Osteocyte (in vitro differentiated cells): ENCODE measurements at regions not wholly inside any gene's neighbourhood (a gene's known extent, or its start where the extent isn't known, plus 50 kb on each side); places are given as distances from the start of the nearest gene placed in this dataset.
"Not testable (repeated sequence)": the region's sequence is repeated elsewhere in the genome, so short reads cannot be mapped to it uniquely, and the experiment has no call there.

Experiments used
- DNase-seq: peaks from one replicate; pipeline ENCODE4 v3.0.0; 2021; ENCODE audit warnings: mixed read lengths; ENCODE audit not compliant: unreplicated experiment; ENCODE audit errors: extremely low spot score
- H3K27ac Mint-ChIP-seq: one replicate; pipeline ENCODE4 v1.8.0; 2021; ENCODE audit warnings: mild to moderate bottlenecking, mixed read lengths; ENCODE audit not compliant: unreplicated experiment
- H3K27me3 Mint-ChIP-seq: one replicate; pipeline ENCODE4 v1.8.0; 2021; ENCODE audit warnings: mixed read lengths; ENCODE audit not compliant: unreplicated experiment
- H3K36me3 Mint-ChIP-seq: one replicate; pipeline ENCODE4 v1.8.0; 2021; ENCODE audit warnings: mixed read lengths; ENCODE audit not compliant: unreplicated experiment
- H3K4me1 Mint-ChIP-seq: one replicate; pipeline ENCODE4 v1.8.0; 2021; ENCODE audit warnings: mixed read lengths; ENCODE audit not compliant: unreplicated experiment
- H3K4me3 Mint-ChIP-seq: one replicate; pipeline ENCODE4 v1.8.0; 2021; ENCODE audit warnings: mild to moderate bottlenecking, moderate library complexity, mixed read lengths; ENCODE audit not compliant: unreplicated experiment
- H3K9me3 Mint-ChIP-seq: one replicate; pipeline ENCODE4 v1.8.0; 2021; ENCODE audit warnings: mixed read lengths; ENCODE audit not compliant: unreplicated experiment
- TF ChIP-seq, protein P1 (sequence below): fragments of 200-600 bp; sonication (generic); IDR thresholded peaks from 2 replicates; pipeline ENCODE4 v1.5.0; 2021; ENCODE audit warnings: antibody characterized with exemption, mild to moderate bottlenecking, moderate library complexity

DNA sequence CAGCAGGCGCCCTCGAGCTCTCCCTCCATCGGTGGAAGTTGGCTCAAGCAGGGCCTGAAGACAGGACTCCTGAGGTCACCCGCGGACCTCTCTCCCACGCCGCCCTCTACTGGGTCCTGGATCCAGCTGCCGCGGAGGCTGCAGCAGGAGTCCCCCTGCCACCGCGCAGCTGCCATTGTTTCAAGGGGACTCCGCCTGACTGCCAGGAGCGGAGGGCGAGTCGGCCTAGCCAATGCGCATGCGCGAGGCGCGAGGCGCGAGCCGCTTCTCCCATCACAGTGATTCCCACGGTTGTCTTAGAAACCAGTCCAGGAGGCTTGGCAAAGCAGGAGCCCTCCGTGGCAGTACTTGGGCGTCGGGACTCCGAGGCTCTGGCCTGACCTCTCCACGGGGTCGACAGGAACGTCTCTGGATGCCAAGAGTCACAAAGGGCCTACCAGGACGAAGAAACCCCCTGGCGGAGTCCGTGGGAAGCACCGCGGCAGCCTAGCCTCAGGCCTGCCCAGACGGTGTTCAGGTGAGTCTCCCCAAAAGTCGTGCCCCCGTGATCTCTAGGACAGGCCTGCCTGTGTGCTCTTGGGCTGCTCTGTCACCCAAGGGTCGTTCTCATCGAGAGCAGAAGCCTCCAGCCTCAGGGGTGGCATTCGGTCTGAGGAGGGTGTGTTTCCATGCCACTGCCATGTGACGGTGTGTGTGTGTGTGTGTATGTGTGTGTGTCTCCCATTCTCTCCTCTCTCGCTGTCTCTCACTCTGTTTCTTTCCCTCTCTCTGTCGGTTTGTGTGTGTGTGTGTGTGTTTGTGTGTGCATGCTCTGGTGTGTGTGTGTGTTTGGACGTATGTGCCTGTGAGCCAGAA lies 290.6 kb upstream of the ZNF337 start:
- no peaks in the 10 kb centered on the region for H3K9me3 Mint-ChIP-seq
- H3K4me3 Mint-ChIP-seq = peak overlapping the region; percentile 61
- no peak overlapping the region for H3K27ac Mint-ChIP-seq
- H3K4me1 Mint-ChIP-seq = peaks cover 2% of the 10 kb centered on the region
- H3K36me3 Mint-ChIP-seq = no peaks in the 10 kb centered on the region
- peak; percentile 85 for DNase-seq
- H3K27me3 Mint-ChIP-seq = no peaks in the 10 kb centered on the region
- TF ChIP-seq, protein P1, sequence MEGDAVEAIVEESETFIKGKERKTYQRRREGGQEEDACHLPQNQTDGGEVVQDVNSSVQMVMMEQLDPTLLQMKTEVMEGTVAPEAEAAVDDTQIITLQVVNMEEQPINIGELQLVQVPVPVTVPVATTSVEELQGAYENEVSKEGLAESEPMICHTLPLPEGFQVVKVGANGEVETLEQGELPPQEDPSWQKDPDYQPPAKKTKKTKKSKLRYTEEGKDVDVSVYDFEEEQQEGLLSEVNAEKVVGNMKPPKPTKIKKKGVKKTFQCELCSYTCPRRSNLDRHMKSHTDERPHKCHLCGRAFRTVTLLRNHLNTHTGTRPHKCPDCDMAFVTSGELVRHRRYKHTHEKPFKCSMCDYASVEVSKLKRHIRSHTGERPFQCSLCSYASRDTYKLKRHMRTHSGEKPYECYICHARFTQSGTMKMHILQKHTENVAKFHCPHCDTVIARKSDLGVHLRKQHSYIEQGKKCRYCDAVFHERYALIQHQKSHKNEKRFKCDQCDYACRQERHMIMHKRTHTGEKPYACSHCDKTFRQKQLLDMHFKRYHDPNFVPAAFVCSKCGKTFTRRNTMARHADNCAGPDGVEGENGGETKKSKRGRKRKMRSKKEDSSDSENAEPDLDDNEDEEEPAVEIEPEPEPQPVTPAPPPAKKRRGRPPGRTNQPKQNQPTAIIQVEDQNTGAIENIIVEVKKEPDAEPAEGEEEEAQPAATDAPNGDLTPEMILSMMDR = no peak

DNA sequence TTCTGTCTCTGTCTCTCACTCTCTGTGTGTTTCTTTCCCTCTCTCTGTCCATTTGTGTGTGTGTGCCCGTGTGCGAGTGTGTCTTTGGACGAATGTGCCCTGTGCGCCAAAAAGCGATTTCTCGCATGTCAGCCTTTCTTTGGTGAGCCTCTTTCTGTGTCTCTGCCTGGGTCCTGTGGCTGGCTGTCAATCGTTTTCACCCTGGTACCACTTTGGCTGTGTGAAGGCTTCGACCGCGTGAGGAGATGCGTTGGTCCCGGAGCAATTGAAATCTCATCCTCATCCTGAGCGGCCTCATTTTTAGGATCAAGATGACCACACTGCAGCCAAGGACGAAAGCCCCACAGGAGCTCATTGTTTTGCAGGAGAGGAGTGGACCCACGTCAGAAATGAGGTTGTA lies 288.9 kb upstream of the ZNF337 start:
- Mint-ChIP-seq H3K36me3 (no peaks in the 10 kb centered on the region), H3K4me1 (peaks cover 2% of the 10 kb centered on the region), H3K27me3 (no peaks in the 10 kb centered on the region), H3K4me3 (no peak overlapping the region), H3K9me3 (no peaks in the 10 kb centered on the region), H3K27ac (no peak overlapping the region)
- DNase-seq = no peak
- TF ChIP-seq, protein P1 = no peak

DNA sequence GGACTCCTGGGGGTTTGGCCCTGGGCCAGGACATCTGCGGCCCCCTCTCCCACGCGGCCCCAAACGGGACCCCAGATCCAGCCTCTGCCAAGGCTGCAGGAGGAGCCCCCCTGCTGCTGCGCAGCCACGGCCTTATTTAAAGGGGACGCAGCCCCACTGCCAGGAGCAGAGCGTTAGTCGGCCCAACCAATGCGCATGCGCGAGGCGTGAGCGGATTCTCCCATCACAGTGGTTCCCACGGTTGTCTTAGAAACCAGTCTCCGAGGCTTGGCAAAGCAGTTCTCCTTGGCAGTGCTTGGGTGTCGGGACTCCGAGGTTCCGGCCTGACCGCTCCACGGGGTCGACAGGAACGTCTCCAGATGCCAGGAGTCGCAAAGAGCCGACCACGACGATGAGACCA lies 288.3 kb upstream of the ZNF337 start:
- Mint-ChIP-seq H3K4me1 (peaks cover 2% of the 10 kb centered on the region), H3K27ac (no peak overlapping the region), H3K36me3 (no peaks in the 10 kb centered on the region), H3K4me3 (no peak overlapping the region), H3K9me3 (no peaks in the 10 kb centered on the region), H3K27me3 (no peaks in the 10 kb centered on the region)
- peak; percentile 84 for DNase-seq
- TF ChIP-seq, protein P1 = no peak

DNA sequence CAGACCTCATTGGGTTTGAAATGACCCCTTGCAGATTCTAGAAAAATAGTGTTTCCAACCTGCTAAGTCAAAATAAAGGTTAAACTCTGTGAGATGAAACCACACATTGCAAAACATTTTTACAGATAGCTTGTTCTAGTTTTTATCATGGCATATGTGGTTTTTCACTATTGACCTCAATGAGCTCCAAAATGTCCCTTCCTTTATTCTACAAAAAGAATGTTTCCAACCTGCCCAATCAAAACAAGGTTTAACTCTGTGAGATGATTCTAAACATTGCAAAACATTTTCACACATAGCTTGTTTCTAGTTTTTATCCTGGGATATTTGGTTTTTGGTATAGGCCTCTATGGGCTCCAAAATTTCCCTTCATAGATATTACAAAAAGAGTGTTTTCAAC lies 286.0 kb upstream of the ZNF337 start:
- not testable (repeated sequence) for H3K4me1 Mint-ChIP-seq, H3K9me3 Mint-ChIP-seq, DNase-seq, H3K27me3 Mint-ChIP-seq, H3K4me3 Mint-ChIP-seq, H3K36me3 Mint-ChIP-seq, H3K27ac Mint-ChIP-seq

DNA sequence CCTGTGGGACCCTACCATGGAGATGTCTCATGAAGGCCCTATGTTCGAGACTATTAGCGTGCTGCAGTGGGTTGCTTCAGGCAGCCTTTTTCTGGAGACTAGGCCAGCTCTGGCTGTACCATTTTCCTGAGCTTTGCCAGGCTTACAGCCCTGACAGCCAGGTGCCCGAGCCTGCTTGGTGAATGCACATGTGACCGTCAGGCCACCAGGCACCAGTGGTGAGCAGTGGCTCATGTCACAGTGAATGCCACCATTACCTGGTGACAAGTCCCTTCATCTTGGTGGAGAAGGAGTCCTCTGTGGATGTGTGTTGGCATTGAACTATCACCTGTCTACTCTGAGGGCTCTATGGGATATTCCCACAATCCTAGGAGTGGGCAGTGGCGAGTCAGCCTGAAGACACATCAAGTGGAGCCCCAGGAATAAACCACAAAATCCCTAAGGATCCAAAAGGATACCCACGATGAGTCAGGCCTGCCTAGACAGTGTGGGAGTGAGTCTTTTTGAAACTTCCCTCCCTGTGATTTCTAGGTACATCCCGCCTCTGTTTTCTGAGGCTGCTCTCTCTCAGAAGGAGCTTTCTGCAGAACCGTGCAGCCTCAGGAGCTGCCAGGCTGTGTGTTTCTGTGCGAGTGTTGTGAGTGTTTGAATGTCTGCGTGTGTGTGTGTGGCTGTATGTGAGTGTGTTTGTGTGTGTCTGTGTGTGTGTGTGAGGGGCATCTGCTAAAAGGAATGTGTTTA lies 282.0 kb upstream of the ZNF337 start:
- DNase-seq = peak; percentile 46

DNA sequence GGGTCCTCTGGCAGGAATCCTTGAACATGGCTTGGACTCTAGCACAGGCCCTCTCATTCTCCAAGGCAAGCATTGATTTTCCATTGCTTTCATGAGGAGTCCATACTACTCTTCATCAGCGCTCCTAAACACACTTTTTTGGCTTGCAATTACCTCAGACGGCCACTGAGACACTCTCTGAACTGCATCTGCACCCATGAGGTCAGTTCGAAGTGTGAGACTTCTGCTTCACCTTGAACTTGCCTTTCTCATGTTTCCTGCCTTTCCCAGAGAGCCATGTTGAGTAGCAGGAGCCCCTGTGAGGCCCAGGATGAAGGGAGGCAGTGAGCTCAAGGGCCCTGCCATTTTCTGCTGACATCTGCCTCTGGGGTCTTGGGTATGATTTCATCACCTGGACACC lies 279.2 kb upstream of the ZNF337 start:
- H3K36me3 Mint-ChIP-seq, H3K4me1 Mint-ChIP-seq, H3K27ac Mint-ChIP-seq, H3K4me3 Mint-ChIP-seq, H3K9me3 Mint-ChIP-seq, H3K27me3 Mint-ChIP-seq, DNase-seq: not testable (repeated sequence)

More for the DNA sequence above, 282.0 kb upstream of the ZNF337 start:
- H3K4me1 Mint-ChIP-seq, H3K4me3 Mint-ChIP-seq, H3K27ac Mint-ChIP-seq, H3K9me3 Mint-ChIP-seq, H3K27me3 Mint-ChIP-seq, H3K36me3 Mint-ChIP-seq: not testable (repeated sequence)

DNA sequence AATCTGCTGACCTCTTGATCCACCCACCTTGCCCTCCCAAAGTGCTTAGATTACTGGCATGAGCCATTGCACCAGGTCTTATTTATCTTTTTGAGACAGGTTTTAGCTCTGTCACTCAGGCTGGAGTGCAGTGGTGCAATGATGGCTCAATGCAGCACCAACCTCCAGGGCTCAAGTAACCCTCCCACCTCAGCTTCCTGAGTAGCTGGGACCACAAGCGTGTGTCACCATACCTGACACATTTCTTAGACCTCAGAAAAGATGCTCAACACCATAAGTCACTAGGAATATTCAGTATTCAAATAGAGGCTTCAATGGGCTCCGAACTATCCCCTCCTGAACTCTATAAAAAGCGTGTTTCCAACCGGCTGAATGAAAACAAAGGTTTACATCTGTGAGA lies 268.6 kb upstream of the ZNF337 start:
- not testable (repeated sequence) for H3K4me1 Mint-ChIP-seq, DNase-seq, H3K4me3 Mint-ChIP-seq, H3K9me3 Mint-ChIP-seq, H3K27me3 Mint-ChIP-seq, H3K27ac Mint-ChIP-seq, H3K36me3 Mint-ChIP-seq

DNA sequence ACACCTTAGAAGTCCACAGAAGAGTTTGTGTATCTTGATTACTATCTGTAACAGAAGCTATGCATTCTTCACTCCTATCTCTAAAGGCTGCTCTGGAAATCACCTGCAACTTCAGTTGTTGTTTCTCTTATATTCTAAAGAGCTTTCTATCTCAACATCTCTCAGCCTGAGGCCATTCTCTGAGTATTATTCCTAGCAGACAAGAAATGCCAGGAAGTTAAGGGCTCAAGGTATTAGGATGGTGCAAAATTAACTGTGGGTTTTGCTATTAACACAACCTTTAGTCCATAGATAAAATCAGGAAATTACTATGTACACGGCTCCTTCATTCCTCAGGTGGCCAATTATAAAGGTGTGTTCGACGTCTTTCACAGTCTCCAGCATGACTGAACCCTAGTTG lies 257.2 kb upstream of the ZNF337 start:
- peaks cover 27% of the 10 kb centered on the region for H3K27me3 Mint-ChIP-seq
- H3K4me3 Mint-ChIP-seq, DNase-seq, H3K9me3 Mint-ChIP-seq, H3K4me1 Mint-ChIP-seq, H3K27ac Mint-ChIP-seq, H3K36me3 Mint-ChIP-seq: not testable (repeated sequence)

DNA sequence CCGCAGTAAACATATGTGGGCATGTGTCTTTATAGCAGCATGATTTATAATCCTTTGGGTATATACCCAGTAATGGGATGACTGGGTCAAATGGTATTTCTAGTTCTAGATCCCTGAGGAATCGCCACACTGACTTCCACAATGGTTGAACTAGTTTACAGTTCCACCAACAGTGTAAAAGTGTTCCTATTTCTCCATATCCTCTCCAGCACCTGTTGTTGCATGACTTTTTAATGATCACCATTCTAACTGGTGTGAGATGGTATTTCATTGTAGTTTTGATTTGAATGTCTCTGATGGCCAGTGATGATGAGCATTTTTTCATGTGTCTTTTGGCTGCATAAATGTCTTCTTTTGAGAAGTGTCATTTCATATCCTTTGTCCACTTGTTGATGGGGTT lies 238.6 kb upstream of the ZNF337 start:
- DNase-seq, H3K4me3 Mint-ChIP-seq, H3K27me3 Mint-ChIP-seq, H3K9me3 Mint-ChIP-seq, H3K36me3 Mint-ChIP-seq, H3K27ac Mint-ChIP-seq, H3K4me1 Mint-ChIP-seq: not testable (repeated sequence)
